OCI-LY3 (cell line): ENCODE measurements at regions not wholly inside any gene's neighbourhood (a gene's known extent, or its start where the extent isn't known, plus 50 kb on each side); places are given as distances from the start of the nearest gene placed in this dataset.

ENCODE experiments used
- CTCF ChIP-seq: fragments of 200-600, 300-600 bp; sonication (generic); IDR thresholded peaks from 2 replicates; pipeline ENCODE4 v1.5.1; 2014; ENCODE audit warnings: antibody characterized with exemption, low read length, low read depth
- EZH2phosphoT487 ChIP-seq: fragments of 200-600 bp; shearing (Covaris generic); IDR thresholded peaks from 2 replicates; pipeline ENCODE4 v1.6.1; 2018; ENCODE audit warnings: antibody characterized with exemption, mixed run types, low read depth

DNA sequence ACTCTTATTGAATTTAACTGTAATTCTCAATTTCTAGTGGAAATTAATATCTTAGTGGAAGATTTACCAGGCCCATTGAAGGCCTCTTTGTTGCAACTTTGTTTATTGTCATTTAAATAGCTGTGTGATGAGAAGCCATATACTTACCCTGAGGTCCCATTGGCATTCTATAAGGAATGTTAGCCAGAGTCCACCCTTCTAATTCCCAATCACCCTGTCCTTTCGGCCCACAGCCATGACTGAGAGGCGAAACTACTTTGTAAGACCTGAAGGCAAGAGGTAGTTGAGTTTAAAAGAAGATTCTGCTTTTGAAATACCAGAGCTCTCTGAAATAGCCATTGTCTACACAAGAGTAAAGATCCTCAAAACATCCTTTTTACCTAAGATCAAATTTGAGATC, 290.5 kb upstream of the RARB start:
- TF ChIP-seq CTCF, result no peak
- no peak for TF ChIP-seq EZH2phosphoT487
